SK-N-SH (cell line): ENCODE measurements at regions not wholly inside any gene's neighbourhood (a gene's known extent, or its start where the extent isn't known, plus 50 kb on each side); places are given as distances from the start of the nearest gene placed in this dataset.

Experiments used
- CTCF ChIA-PET: fragments of 300-600, 350-600 bp; formaldehyde crosslinking; extraction: SDS; loops from one replicate; lab custom pipeline; 2021; lab: Yijun Ruan, JAX
- POLR2A ChIA-PET: fragments of 350-600 bp; sonication (Branson Sonifier 250); formaldehyde crosslinking; extraction: SDS; loops from one replicate; lab custom pipeline; 2020; ENCODE audit warnings: antibody characterized with exemption, inconsistent platforms; lab: Yijun Ruan, JAX
- DNase-seq: peaks from one replicate; pipeline ENCODE4 v3.0.0; 2012
- H2AFZ ChIP-seq: fragments of 200-600 bp; sonication (generic); 2 replicates; pipeline ENCODE4 v1.8.1; 2016; ENCODE audit warnings: antibody characterized with exemption, mild to moderate bottlenecking, low read depth
- H3F3A ChIP-seq: fragments of 200-600 bp; sonication (generic); replicated peaks from 2 replicates; pipeline ENCODE3; 2016; ENCODE audit warnings: antibody characterized with exemption, mild to moderate bottlenecking; ENCODE audit not compliant: insufficient read depth
- H3K27ac ChIP-seq, 2 experiments: fragments of 200-500 bp in 1 of 2; fragments of 200-600 bp in 1 of 2; sonication (Bioruptor generic) in 1 of 2; sonication (generic), shearing (Covaris generic) in 1 of 2; 2 replicates each; pipeline versions ENCODE4 v1.5.1 to v1.6.1; 2014 to 2016; ENCODE audit warnings: low read depth in 2 of 2, inconsistent platforms in 1 of 2, low read length in 1 of 2, mild to moderate bottlenecking in 1 of 2, mixed read lengths in 1 of 2
- H3K27me3 ChIP-seq: fragments of 200-600 bp; sonication (generic), shearing (Covaris generic); 2 replicates; pipeline ENCODE4 v1.6.1; 2016; ENCODE audit warnings: mixed run types; ENCODE audit not compliant: insufficient read depth
- H3K36me3 ChIP-seq, 2 experiments: fragments of 200-500 bp in 1 of 2; fragments of 200-600 bp in 1 of 2; sonication (Bioruptor generic) in 1 of 2; sonication (generic) in 1 of 2; replicated peaks in 1 of 2; 2 replicates each; pipeline versions ENCODE3 to v1.5.1; 2014 to 2016; ENCODE audit warnings: low read length in 1 of 2, mild to moderate bottlenecking in 1 of 2; ENCODE audit not compliant: insufficient read depth in 2 of 2, control insufficient read depth in 1 of 2
- H3K4me1 ChIP-seq, 2 experiments: fragments of 200-500 bp in 1 of 2; fragments of 200-600 bp in 1 of 2; sonication (Bioruptor generic) in 1 of 2; sonication (generic), shearing (Covaris generic) in 1 of 2; 2 replicates each; pipeline versions ENCODE4 v1.5.1 to v1.6.1; 2014 to 2016; ENCODE audit warnings: low read depth in 1 of 2, low read length in 1 of 2, mixed run types in 1 of 2; ENCODE audit not compliant: insufficient read depth in 2 of 2, control insufficient read depth in 1 of 2
- H3K4me2 ChIP-seq: fragments of 200-600 bp; sonication (generic), shearing (Covaris generic); 2 replicates; pipeline ENCODE4 v1.6.1; 2017; ENCODE audit warnings: mixed run types
- H3K4me3 ChIP-seq, 2 experiments: fragments of 200-500 bp in 1 of 2; fragments of 200-600 bp in 1 of 2; sonication (Bioruptor generic) in 1 of 2; sonication (generic), shearing (Covaris generic) in 1 of 2; 2 replicates each; pipeline versions ENCODE4 v1.5.1 to v1.8.1; 2014 to 2016; ENCODE audit warnings: low read depth in 2 of 2, inconsistent platforms in 1 of 2, low read length in 1 of 2, mild to moderate bottlenecking in 1 of 2, mixed read lengths in 1 of 2, moderate library complexity in 1 of 2
- H3K79me2 ChIP-seq: fragments of 200-600 bp; sonication (generic); 2 replicates; pipeline ENCODE4 v1.8.1; 2017; ENCODE audit warnings: mild to moderate bottlenecking; ENCODE audit not compliant: insufficient read depth
- H3K9ac ChIP-seq: fragments of 200-600 bp; sonication (generic); 2 replicates; pipeline ENCODE4 v1.6.1; 2017; ENCODE audit warnings: mixed run types
- H3K9me2 ChIP-seq: fragments of 200-600 bp; sonication (generic); 2 replicates; pipeline ENCODE4 v1.6.1; 2017; ENCODE audit warnings: mixed run types
- H3K9me3 ChIP-seq: fragments of 200-600 bp; sonication (generic); 2 replicates; pipeline ENCODE4 v1.6.1; 2017; ENCODE audit warnings: mixed run types, mild to moderate bottlenecking, moderate library complexity
- H4K20me1 ChIP-seq: fragments of 200-600 bp; sonication (generic); 2 replicates; pipeline ENCODE4 v1.6.1; 2017; ENCODE audit warnings: mild to moderate bottlenecking, mixed run types; ENCODE audit not compliant: insufficient read depth
- CHD2 ChIP-seq: fragments of 150-350 bp; IDR thresholded peaks from 2 replicates; pipeline ENCODE4 v1.6.1; 2018; ENCODE audit warnings: low read length; ENCODE audit not compliant: partially characterized antibody
- EP300 ChIP-seq, 2 experiments: IDR thresholded peaks; 2 replicates each; pipeline versions ENCODE4 v1.4.0 to v1.6.1; 2012; ENCODE audit warnings: borderline replicate concordance in 1 of 2, low read depth in 1 of 2, low read length in 1 of 2
- EZH2phosphoT487 ChIP-seq: fragments of 200-600 bp; sonication (generic); IDR thresholded peaks from 2 replicates; pipeline ENCODE4 v1.6.1; 2017; ENCODE audit warnings: low read depth, mixed run types, mild to moderate bottlenecking, antibody characterized with exemption, moderate library complexity, borderline replicate concordance
- FOSL2 ChIP-seq: IDR thresholded peaks from 2 replicates; pipeline ENCODE4 v1.4.0; 2012; ENCODE audit warnings: low read depth, mild to moderate bottlenecking, moderate library complexity, borderline replicate concordance
- GABPA ChIP-seq: IDR thresholded peaks from 2 replicates; pipeline ENCODE4 v1.4.0; 2012; ENCODE audit warnings: low read depth, mild to moderate bottlenecking
- JUND ChIP-seq: IDR thresholded peaks from 2 replicates; pipeline ENCODE4 v1.4.0; 2012
- MEF2A ChIP-seq: IDR thresholded peaks from 2 replicates; pipeline ENCODE4 v1.4.0; 2012; ENCODE audit warnings: low read depth, borderline replicate concordance
- RXRA ChIP-seq: IDR thresholded peaks from 2 replicates; pipeline ENCODE4 v1.4.0; 2012; ENCODE audit warnings: low read depth, mild to moderate bottlenecking, borderline replicate concordance
- TCF12 ChIP-seq: IDR thresholded peaks from 2 replicates; pipeline ENCODE4 v1.4.0; 2012
- TEAD4 ChIP-seq: IDR thresholded peaks from 2 replicates; pipeline ENCODE4 v1.4.0; 2012; ENCODE audit warnings: mild to moderate bottlenecking, borderline replicate concordance; ENCODE audit not compliant: insufficient read depth
- TF ChIP-seq, protein P1 (sequence below): IDR thresholded peaks from 2 replicates; pipeline ENCODE4 v1.4.0; 2012; ENCODE audit warnings: low read depth, borderline replicate concordance
- TF ChIP-seq, protein P2 (sequence below): fragments of 200-600 bp; sonication (generic); IDR thresholded peaks from 2 replicates; pipeline ENCODE4 v1.6.1; 2017; ENCODE audit warnings: antibody characterized with exemption, mild to moderate bottlenecking, moderate library complexity
- TF ChIP-seq, protein P3 (sequence below): IDR thresholded peaks from 2 replicates; pipeline ENCODE4 v1.4.0; 2012; ENCODE audit warnings: low read depth
- TF ChIP-seq, protein P4 (sequence below): IDR thresholded peaks from 2 replicates; pipeline ENCODE4; 2012
- TF ChIP-seq, protein P5 (sequence below): IDR thresholded peaks from 2 replicates; pipeline ENCODE4 v1.6.1; 2012; ENCODE audit warnings: mild to moderate bottlenecking, low read depth, low read length, moderate library complexity

DNA sequence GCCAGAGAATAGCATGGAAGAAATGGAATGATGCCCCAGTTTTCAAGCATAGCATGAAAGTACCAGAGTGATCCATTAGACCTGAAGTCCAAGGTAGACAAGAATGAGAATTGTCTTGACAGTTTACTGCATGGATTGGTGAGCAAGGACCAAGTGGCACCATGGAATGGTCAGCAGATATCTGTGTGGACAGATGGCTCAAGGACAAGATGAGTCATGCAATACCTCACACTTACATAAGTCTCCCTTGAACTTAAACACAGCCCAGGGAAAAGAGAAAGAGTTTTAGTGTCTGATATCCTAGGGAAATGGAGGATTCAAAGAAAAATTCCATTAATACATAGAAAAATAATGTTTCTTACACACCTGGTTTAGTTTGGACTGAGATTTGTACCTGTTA, 195.2 kb downstream of the MRPL39 start:
- H3K9me3 ChIP-seq, result no peaks in the 10 kb centered on the region
- H3K79me2 ChIP-seq, result no peaks in the 10 kb centered on the region
- no peaks in the 10 kb centered on the region for H3K27me3 ChIP-seq
- H2AFZ ChIP-seq, result no peak overlapping the region
- CTCF ChIA-PET, result no interaction called here
- no peak for TF ChIP-seq JUND
- TF ChIP-seq, protein P1, sequence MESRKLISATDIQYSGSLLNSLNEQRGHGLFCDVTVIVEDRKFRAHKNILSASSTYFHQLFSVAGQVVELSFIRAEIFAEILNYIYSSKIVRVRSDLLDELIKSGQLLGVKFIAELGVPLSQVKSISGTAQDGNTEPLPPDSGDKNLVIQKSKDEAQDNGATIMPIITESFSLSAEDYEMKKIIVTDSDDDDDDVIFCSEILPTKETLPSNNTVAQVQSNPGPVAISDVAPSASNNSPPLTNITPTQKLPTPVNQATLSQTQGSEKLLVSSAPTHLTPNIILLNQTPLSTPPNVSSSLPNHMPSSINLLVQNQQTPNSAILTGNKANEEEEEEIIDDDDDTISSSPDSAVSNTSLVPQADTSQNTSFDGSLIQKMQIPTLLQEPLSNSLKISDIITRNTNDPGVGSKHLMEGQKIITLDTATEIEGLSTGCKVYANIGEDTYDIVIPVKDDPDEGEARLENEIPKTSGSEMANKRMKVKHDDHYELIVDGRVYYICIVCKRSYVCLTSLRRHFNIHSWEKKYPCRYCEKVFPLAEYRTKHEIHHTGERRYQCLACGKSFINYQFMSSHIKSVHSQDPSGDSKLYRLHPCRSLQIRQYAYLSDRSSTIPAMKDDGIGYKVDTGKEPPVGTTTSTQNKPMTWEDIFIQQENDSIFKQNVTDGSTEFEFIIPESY, result no peak
- TF ChIP-seq FOSL2, result no peak
- TF ChIP-seq TCF12, result no peak
- no peak for TF ChIP-seq EZH2phosphoT487
- TF ChIP-seq RXRA, result no peak
- TF ChIP-seq, protein P2, sequence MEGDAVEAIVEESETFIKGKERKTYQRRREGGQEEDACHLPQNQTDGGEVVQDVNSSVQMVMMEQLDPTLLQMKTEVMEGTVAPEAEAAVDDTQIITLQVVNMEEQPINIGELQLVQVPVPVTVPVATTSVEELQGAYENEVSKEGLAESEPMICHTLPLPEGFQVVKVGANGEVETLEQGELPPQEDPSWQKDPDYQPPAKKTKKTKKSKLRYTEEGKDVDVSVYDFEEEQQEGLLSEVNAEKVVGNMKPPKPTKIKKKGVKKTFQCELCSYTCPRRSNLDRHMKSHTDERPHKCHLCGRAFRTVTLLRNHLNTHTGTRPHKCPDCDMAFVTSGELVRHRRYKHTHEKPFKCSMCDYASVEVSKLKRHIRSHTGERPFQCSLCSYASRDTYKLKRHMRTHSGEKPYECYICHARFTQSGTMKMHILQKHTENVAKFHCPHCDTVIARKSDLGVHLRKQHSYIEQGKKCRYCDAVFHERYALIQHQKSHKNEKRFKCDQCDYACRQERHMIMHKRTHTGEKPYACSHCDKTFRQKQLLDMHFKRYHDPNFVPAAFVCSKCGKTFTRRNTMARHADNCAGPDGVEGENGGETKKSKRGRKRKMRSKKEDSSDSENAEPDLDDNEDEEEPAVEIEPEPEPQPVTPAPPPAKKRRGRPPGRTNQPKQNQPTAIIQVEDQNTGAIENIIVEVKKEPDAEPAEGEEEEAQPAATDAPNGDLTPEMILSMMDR, result no peak
- TF ChIP-seq, protein P3, sequence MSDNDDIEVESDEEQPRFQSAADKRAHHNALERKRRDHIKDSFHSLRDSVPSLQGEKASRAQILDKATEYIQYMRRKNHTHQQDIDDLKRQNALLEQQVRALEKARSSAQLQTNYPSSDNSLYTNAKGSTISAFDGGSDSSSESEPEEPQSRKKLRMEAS, result no peak
- no peak for TF ChIP-seq TEAD4
- no peak for TF ChIP-seq GABPA
- H3K4me1 ChIP-seq, result no peaks in the 10 kb centered on the region; a peak in 1 of 4 replicates
- no peak for DNase-seq
- no peak overlapping the region for H3K27ac ChIP-seq
- no peaks in the 10 kb centered on the region for H3K36me3 ChIP-seq
- H3K9me2 ChIP-seq, result 0 out of 2 replicates have a peak, but pooled peaks cover 4% of the 10 kb centered on the region
- POLR2A ChIA-PET, result no interaction called here
- no peak overlapping the region for H3K9ac ChIP-seq
- no peak overlapping the region for H3K4me2 ChIP-seq
- no peaks in the 10 kb centered on the region for H3F3A ChIP-seq
- H3K4me3 ChIP-seq, result no peak overlapping the region
- no peaks in the 10 kb centered on the region for H4K20me1 ChIP-seq

DNA sequence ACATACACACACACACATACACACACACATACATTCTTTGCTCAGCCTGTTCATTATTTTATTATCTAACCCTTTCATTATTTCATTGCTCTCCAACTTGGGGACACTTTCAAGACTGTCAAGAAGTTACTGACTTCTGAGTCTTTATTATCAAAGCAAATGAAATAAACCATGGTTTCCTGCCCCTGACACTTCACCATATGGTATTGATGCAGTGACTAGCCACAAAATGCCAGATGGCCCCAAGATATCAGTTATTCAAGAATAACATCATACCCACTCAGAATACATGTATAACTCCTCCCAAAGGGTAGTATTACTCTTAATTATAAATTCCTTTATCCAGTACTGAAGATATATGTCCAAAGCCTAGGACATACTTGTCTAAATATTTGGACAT, 197.3 kb downstream of the MRPL39 start:
- H3K79me2 ChIP-seq, result no peaks in the 10 kb centered on the region
- H4K20me1 ChIP-seq, result no peaks in the 10 kb centered on the region
- no peak overlapping the region for H2AFZ ChIP-seq
- H3K4me1 ChIP-seq, result no peaks in the 10 kb centered on the region; a peak in 1 of 4 replicates
- POLR2A ChIA-PET, result no interaction called here
- H3K27me3 ChIP-seq, result no peaks in the 10 kb centered on the region
- no peak overlapping the region for H3K4me2 ChIP-seq
- no peak overlapping the region for H3K27ac ChIP-seq
- TF ChIP-seq, protein P4, sequence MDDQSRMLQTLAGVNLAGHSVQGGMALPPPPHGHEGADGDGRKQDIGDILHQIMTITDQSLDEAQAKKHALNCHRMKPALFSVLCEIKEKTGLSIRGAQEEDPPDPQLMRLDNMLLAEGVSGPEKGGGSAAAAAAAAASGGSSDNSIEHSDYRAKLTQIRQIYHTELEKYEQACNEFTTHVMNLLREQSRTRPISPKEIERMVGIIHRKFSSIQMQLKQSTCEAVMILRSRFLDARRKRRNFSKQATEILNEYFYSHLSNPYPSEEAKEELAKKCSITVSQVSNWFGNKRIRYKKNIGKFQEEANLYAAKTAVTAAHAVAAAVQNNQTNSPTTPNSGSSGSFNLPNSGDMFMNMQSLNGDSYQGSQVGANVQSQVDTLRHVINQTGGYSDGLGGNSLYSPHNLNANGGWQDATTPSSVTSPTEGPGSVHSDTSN, result 0 out of 2 replicates have a peak, but pooled peaks have one; percentile 12
- no peak for TF ChIP-seq MEF2A
- TF ChIP-seq FOSL2, result no peak
- TF ChIP-seq, protein P5, sequence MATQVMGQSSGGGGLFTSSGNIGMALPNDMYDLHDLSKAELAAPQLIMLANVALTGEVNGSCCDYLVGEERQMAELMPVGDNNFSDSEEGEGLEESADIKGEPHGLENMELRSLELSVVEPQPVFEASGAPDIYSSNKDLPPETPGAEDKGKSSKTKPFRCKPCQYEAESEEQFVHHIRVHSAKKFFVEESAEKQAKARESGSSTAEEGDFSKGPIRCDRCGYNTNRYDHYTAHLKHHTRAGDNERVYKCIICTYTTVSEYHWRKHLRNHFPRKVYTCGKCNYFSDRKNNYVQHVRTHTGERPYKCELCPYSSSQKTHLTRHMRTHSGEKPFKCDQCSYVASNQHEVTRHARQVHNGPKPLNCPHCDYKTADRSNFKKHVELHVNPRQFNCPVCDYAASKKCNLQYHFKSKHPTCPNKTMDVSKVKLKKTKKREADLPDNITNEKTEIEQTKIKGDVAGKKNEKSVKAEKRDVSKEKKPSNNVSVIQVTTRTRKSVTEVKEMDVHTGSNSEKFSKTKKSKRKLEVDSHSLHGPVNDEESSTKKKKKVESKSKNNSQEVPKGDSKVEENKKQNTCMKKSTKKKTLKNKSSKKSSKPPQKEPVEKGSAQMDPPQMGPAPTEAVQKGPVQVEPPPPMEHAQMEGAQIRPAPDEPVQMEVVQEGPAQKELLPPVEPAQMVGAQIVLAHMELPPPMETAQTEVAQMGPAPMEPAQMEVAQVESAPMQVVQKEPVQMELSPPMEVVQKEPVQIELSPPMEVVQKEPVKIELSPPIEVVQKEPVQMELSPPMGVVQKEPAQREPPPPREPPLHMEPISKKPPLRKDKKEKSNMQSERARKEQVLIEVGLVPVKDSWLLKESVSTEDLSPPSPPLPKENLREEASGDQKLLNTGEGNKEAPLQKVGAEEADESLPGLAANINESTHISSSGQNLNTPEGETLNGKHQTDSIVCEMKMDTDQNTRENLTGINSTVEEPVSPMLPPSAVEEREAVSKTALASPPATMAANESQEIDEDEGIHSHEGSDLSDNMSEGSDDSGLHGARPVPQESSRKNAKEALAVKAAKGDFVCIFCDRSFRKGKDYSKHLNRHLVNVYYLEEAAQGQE, result no peak
- TF ChIP-seq EP300 (IDR thresholded peaks at IDR 0.05; ENCODE audit: borderline replicate concordance in 1 of 2, low read depth in 1 of 2, low read length in 1 of 2), result no peak
- no peak for TF ChIP-seq CHD2
- TF ChIP-seq TCF12, result peak; percentile 51; the same call in 1 of the 2 replicates
- TF ChIP-seq, all 33 proteins: peak for 2
- Histone ChIP-seq H3F3A (no peaks in the 10 kb centered on the region), H3K9ac (no peak overlapping the region), H3K9me2 (0 out of 2 replicates have a peak, but pooled peaks cover 4% of the 10 kb centered on the region), H3K36me3 (no peaks in the 10 kb centered on the region), H3K9me3 (no peaks in the 10 kb centered on the region), H3K4me3 (no peak overlapping the region)
- CTCF ChIA-PET, result no interaction called here
- no peak for DNase-seq
